MM.1S (cell line): ENCODE measurements at regions not wholly inside any gene's neighbourhood (a gene's known extent, or its start where the extent isn't known, plus 50 kb on each side); places are given as distances from the start of the nearest gene placed in this dataset.

Experiments
- EZH2 ChIP-seq: fragments of 300-600 bp; sonication (generic); optimal IDR thresholded peaks from 2 replicates; pipeline ENCODE3; 2017; ENCODE audit warnings: low read depth, mild to moderate bottlenecking, antibody characterized with exemption, low read length, mixed read lengths
- TF ChIP-seq, protein P1 (sequence below): fragments of 300-600 bp; sonication (generic); IDR thresholded peaks from 2 replicates; pipeline ENCODE4 v1.5.1; 2016; ENCODE audit warnings: antibody characterized with exemption, low read length, mixed read lengths

DNA sequence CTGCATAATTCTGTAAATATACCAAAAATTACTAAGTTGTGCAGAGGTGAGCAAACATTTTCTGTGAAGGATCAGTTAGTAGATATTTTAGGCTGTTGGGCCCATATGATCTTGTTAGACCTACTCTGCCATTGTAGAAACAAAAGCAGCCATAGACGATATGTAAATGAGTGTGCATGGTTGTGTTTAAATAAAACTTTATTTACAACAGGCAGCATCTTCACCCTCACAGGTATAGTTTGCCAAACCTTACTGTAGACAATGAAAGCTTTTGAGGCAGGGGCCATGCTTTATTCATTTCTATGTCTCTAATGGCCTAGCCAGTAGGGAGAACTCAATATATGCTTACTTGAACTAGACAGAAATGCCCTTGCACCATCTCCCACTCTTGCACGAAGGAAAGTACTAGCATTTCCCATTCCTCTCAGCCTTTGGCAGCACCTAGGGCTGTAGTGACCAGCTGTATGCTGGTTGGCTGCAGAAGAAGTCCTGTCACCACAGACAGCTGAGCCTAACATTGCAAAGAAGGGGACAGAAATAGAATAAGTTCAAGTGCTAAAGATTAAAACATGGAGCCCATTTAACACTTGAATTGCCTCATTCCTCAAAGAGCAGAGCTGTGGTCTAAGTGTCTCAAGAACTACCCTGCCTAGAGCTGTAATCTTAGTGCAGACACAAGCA is 305.1 kb upstream of the MGAT5 start:
- TF ChIP-seq, protein P1, sequence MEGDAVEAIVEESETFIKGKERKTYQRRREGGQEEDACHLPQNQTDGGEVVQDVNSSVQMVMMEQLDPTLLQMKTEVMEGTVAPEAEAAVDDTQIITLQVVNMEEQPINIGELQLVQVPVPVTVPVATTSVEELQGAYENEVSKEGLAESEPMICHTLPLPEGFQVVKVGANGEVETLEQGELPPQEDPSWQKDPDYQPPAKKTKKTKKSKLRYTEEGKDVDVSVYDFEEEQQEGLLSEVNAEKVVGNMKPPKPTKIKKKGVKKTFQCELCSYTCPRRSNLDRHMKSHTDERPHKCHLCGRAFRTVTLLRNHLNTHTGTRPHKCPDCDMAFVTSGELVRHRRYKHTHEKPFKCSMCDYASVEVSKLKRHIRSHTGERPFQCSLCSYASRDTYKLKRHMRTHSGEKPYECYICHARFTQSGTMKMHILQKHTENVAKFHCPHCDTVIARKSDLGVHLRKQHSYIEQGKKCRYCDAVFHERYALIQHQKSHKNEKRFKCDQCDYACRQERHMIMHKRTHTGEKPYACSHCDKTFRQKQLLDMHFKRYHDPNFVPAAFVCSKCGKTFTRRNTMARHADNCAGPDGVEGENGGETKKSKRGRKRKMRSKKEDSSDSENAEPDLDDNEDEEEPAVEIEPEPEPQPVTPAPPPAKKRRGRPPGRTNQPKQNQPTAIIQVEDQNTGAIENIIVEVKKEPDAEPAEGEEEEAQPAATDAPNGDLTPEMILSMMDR: no peak
- no peak for TF ChIP-seq EZH2
